ENCODE measurements at regions not wholly inside any gene's neighbourhood (a gene's known extent, or its start where the extent isn't known, plus 50 kb on each side); places are given as distances from the start of the nearest gene placed in this dataset.
"Not testable (repeated sequence)": the region's sequence is repeated elsewhere in the genome, so short reads cannot be mapped to it uniquely, and the experiment has no call there.

GRCh38 chr9:94397766-94398379, 69.4 kb upstream of the NUTM2F start:
- not testable (repeated sequence) for TF ChIP-seq REST (IDR thresholded peaks at IDR 0.05; ENCODE audit: unreplicated experiment); POLR2AphosphoS5 (IDR thresholded peaks at IDR 0.05; ENCODE audit: low read depth); JUNB (IDR thresholded peaks at IDR 0.05; ENCODE audit: unreplicated experiment); CTCF (conservative IDR thresholded peaks at IDR 0.05; ENCODE audit: low read depth in 2 of 2); EZH2 (IDR thresholded peaks at IDR 0.05; ENCODE audit: low read depth, unreplicated experiment); STAT1 (IDR thresholded peaks at IDR 0.05; ENCODE audit: unreplicated experiment); EZH2phosphoT487 (IDR thresholded peaks at IDR 0.05; ENCODE audit: unreplicated experiment); ZNF114 (CRISPR knock-in tag; IDR thresholded peaks at IDR 0.05); ETS1 (IDR thresholded peaks at IDR 0.05); CREB1 (CRISPR knock-in tag; IDR thresholded peaks at IDR 0.05; ENCODE audit: low read depth)

Measured in GM23338 (cell line).